ENCODE measurements at regions not wholly inside any gene's neighbourhood (a gene's known extent, or its start where the extent isn't known, plus 50 kb on each side); places are given as distances from the start of the nearest gene placed in this dataset.

DNA sequence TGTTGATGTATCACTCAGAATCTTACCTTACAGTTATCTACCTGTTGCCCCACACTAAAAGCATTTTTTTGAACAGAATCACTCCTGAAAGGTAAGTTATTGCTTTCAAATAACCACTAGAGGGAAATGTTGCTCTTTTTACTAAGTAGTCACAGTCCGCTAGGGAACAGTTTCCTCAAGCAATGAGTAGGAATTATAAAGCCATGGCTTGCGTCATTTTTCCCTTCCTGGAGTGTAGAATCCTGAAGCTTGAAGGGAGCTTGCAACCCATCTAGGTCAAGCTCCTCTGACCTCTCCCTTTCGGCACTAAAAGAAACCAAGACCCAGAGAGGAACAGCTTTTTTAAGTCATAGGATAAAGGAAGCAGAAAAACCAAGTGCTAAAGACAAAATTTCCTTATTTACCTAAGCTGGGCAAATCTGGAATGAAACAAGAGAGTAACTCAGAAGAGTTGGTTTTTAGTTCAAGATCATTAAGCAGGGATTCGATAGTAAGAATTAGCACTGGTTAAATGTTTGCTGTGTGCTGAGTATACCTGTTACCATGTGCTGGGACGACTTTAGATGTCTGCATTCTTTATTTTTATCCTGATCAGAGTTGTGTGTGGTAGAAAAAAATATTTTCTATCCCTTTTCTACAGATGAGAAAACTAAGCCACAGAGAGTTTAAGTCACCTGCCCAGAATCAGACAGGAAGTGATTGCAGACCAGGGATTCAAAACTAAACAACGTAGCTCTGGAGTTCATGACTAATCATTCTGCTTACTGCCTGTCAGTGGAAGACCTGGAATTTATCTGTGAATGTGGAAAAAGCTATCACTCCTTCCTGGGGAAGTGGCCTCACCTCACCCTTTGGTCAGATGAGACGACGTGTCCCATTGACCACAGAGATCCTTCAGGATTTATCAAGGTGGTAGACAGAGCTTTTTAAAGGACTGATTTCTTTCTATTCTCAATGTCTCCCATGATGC lies 631.5 kb downstream of the RAB28 start:
- TF ChIP-seq, protein P1, sequence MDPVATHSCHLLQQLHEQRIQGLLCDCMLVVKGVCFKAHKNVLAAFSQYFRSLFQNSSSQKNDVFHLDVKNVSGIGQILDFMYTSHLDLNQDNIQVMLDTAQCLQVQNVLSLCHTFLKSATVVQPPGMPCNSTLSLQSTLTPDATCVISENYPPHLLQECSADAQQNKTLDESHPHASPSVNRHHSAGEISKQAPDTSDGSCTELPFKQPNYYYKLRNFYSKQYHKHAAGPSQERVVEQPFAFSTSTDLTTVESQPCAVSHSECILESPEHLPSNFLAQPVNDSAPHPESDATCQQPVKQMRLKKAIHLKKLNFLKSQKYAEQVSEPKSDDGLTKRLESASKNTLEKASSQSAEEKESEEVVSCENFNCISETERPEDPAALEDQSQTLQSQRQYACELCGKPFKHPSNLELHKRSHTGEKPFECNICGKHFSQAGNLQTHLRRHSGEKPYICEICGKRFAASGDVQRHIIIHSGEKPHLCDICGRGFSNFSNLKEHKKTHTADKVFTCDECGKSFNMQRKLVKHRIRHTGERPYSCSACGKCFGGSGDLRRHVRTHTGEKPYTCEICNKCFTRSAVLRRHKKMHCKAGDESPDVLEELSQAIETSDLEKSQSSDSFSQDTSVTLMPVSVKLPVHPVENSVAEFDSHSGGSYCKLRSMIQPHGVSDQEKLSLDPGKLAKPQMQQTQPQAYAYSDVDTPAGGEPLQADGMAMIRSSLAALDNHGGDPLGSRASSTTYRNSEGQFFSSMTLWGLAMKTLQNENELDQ (tag by site-specific recombination; IDR thresholded peaks at IDR 0.05; ENCODE audit: low read depth), result no peak
- TF ChIP-seq, protein P2, sequence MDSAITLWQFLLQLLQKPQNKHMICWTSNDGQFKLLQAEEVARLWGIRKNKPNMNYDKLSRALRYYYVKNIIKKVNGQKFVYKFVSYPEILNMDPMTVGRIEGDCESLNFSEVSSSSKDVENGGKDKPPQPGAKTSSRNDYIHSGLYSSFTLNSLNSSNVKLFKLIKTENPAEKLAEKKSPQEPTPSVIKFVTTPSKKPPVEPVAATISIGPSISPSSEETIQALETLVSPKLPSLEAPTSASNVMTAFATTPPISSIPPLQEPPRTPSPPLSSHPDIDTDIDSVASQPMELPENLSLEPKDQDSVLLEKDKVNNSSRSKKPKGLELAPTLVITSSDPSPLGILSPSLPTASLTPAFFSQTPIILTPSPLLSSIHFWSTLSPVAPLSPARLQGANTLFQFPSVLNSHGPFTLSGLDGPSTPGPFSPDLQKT (IDR thresholded peaks at IDR 0.05; ENCODE audit: borderline replicate concordance, low read depth, low read length), result no peak
- TF ChIP-seq ZNF521 (tag by site-specific recombination; IDR thresholded peaks at IDR 0.05) (no peak), ZNF664 (tag by site-specific recombination; IDR thresholded peaks at IDR 0.05) (no peak), TCF7L2 (IDR thresholded peaks at IDR 0.05; ENCODE audit: borderline replicate concordance, low read depth, low read length) (no peak), PRDM1 (tag by site-specific recombination; IDR thresholded peaks at IDR 0.05) (no peak), ZNF677 (tag by site-specific recombination; IDR thresholded peaks at IDR 0.05) (no peak), ZBTB1 (tag by site-specific recombination; IDR thresholded peaks at IDR 0.05) (no peak), IKZF3 (tag by site-specific recombination; IDR thresholded peaks at IDR 0.05) (peak; percentile 62), ZNF350 (tag by site-specific recombination; IDR thresholded peaks at IDR 0.05) (no peak)
- TF ChIP-seq, protein P3, sequence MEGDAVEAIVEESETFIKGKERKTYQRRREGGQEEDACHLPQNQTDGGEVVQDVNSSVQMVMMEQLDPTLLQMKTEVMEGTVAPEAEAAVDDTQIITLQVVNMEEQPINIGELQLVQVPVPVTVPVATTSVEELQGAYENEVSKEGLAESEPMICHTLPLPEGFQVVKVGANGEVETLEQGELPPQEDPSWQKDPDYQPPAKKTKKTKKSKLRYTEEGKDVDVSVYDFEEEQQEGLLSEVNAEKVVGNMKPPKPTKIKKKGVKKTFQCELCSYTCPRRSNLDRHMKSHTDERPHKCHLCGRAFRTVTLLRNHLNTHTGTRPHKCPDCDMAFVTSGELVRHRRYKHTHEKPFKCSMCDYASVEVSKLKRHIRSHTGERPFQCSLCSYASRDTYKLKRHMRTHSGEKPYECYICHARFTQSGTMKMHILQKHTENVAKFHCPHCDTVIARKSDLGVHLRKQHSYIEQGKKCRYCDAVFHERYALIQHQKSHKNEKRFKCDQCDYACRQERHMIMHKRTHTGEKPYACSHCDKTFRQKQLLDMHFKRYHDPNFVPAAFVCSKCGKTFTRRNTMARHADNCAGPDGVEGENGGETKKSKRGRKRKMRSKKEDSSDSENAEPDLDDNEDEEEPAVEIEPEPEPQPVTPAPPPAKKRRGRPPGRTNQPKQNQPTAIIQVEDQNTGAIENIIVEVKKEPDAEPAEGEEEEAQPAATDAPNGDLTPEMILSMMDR (tag by site-specific recombination; IDR thresholded peaks at IDR 0.05), result peak; percentile 25; the same call in 1 of the 2 replicates
- TF ChIP-seq, protein P4, sequence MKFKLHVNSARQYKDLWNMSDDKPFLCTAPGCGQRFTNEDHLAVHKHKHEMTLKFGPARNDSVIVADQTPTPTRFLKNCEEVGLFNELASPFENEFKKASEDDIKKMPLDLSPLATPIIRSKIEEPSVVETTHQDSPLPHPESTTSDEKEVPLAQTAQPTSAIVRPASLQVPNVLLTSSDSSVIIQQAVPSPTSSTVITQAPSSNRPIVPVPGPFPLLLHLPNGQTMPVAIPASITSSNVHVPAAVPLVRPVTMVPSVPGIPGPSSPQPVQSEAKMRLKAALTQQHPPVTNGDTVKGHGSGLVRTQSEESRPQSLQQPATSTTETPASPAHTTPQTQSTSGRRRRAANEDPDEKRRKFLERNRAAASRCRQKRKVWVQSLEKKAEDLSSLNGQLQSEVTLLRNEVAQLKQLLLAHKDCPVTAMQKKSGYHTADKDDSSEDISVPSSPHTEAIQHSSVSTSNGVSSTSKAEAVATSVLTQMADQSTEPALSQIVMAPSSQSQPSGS (tag by site-specific recombination; IDR thresholded peaks at IDR 0.05; ENCODE audit: low read depth), result no peak
